ENCODE measurements at regions not wholly inside any gene's neighbourhood (a gene's known extent, or its start where the extent isn't known, plus 50 kb on each side); places are given as distances from the start of the nearest gene placed in this dataset.
"Not testable (repeated sequence)": the region's sequence is repeated elsewhere in the genome, so short reads cannot be mapped to it uniquely, and the experiment has no call there.

DNA sequence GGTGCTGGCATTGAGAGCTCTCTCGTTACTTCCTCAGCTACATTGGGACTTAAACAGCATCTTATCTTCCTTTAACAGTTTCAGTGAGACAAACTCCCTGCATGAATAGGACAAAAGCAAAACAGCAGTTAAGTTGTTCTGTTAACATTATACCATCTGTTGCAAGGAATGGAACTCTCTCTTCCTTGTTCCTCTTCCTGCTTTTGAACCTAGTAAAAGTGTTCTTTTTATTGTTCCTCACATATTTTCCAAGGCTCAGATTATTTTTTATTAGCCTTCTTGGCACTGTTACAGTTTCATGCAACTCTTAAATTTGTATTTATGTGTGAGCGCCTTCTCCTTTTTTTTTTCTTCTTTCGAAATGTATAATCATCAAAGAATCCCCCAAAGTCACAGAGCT is 202.6 kb upstream of the UFM1 start:
- DNase-seq = no peak

DNA sequence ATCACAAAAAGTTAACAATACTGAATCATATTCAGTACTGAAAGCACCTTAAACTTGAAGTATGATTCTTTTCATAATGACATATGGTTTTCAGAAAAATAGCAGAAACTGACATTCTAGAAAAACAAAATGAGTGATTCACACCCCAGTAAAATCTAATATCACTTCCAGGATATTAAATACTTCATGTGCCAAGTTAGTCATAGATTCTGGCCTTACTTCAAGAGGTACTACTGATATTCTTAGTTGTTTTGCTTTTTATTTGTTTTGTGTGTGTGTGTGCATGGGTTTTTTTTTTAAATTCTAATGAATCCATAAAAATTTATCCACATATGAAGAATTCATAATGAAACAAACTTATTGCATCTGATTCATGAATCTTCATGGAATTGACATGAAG is 207.9 kb upstream of the UFM1 start:
- DNase-seq = no peak

DNA sequence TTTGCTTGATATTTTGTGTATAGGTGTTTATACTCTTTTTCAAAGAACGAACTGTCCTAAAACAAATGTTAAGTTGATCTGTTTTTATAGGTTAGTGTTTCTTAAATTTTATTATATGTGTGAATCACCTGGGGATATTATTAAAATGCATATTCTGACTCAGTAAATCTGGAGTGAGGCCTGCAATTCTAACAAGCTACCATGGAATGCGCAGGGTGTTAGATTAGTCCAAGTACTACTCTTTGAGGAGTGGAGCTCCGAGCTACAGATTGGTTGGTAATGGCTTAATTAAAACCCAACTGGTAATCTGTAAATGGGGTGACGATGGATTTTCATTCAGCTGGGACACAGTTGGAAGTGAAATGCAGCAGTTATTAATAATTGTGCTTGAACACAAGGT is 214.1 kb upstream of the UFM1 start:
- DNase-seq = no peak

DNA sequence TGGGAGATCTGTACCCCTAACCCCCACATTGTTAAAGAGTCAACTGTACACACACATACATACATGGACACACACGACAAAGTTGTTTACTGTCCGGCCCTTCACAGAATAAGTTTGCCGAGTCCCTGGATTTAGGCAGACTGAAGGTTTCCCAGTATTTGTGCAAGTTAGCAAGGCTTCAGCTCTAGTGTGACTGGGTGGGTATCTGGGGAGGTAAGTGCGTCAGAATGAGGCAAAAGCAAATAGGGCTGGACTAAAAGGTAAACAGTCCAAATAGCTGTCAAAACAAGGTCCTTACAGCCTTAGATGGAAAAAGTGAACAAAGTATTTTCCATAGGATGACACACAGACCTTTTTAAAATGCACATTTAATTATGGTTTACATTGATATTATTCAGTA is 228.4 kb upstream of the UFM1 start:
- DNase-seq = peak; percentile 90

DNA sequence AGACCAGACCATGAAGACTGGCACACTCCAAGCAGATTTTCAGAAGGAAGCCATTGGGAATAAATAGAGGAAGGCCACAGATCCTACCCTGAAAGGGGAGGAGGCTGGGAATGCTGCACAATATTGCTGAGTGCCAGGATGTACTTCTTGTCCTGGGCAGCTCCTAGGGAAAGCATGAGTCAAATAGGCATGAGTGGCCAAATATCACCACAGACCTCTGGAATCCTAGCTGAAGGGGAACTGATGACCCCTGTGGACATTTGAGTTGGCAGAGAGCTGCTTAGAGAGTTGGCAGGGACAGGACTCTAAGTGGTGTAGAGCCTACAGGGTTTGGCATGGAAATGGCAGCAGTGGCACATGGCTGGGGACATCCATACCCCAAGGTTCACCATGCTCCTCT is 234.3 kb upstream of the TRPC4 start:
- no peak for DNase-seq

DNA sequence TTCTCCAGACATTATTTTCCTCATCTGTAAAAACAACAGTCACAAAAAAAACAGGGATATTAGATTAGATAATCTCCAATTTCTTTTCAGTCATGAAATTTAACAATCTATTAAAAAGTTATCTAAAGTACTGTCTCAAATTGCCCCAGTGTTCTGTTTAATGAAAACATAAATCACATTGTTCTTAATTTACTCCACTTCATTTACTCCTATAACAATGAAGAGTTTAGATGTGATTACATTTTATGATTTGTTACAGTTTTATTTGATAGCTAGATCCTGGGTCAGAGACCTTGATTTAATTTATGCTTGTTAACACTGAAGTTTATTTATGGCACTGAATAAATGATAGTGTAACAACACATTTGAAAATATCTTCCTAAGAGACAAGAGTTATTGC is 230.2 kb upstream of the TRPC4 start:
- no peak for DNase-seq

DNA sequence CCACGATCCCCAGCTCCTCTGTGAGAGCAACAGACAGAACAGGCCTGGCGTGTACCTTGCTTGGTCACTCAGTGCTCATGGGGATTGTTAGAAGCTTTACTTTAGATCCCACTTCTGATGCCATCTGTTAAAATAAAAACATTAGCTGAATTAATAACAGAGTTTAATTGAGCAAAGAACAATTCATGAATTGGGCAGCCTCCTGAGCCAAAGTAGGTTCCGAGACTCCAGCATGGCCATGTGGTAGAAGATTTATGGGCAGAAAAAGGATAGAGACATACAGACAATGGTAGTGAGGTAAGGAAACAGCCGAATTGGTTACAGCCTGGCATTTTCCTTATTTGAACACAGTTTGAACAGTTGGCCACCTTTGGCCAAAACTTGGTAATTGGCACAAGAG is 223.9 kb upstream of the TRPC4 start:
- no peak for DNase-seq

DNA sequence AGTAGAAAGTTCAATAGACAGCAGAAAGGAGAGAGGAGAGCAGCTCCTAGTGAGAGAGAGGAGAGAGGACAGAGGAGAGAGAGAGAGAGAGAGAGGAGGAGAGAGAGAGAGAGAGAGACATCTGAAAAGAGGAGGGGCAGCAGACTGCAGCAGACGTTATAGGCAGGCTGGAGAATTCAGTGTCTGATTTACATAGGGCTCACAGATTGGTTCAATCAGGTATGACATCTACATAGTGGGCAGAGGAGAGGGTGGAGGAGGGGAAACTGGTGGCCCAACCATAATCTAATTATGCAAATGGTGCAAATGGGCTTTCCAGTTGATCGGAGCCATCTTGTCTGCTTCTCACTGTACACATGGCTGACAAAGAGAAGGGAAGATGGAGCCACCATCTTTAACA is 221.3 kb upstream of the TRPC4 start:
- DNase-seq = no peak

DNA sequence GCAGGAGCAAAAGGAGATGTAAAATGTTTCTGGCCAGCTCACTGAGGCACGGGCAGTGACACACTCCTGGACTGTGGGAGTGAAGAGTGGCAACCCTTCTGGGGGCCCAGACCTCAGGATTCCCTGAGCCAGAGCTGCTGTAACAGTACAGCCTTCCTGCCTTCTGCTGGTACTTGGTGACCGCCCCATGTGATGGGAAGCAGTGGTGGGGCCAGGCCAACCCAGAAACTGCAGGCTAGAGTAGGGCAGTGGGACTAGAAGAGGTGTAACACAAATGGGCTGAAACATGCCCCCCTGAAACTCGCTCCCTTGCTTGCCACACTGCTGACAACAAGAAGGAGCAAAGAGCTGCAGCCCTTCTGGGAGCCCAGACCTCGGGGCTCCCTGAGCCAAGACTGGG is 217.1 kb upstream of the TRPC4 start:
- DNase-seq = no peak

DNA sequence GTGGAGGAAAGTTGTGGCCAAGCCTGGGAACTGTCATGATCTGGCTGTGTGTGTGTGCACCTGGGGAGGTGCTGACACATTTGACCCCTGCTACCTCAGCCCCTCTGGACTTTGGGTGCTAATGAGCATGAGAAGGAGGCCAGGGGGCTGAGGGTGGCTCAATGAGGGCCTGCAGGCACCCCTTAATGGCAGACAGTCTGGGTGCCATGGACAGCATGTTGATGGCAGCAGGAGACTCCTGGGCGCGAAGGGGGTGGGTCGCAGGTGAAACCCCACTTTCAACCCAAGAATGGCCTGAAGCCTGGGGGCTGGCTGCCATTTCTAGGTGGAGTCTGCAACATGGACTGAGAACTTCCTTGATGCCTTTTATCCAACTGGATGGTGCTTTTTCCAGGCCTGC is 216.4 kb upstream of the TRPC4 start:
- no peak for DNase-seq

DNA sequence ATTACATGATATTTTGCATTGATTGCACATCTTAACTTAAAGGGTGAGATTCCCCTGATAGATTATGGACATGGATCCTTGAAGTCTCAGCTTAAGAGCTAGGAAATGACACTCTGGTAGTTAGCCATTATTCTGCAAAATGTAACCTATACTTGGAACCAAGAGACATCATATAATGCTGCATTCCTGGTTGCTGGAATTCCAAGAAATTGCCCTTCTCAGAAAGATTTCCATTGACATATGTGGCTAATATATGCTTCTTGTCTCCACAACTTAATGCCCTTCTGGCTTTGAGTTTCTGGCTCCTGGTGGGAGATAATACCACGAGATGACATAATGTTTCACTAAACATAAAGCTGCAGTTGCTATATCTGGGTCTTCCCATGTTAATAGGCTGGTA is 204.4 kb upstream of the TRPC4 start:
- no peak for DNase-seq

DNA sequence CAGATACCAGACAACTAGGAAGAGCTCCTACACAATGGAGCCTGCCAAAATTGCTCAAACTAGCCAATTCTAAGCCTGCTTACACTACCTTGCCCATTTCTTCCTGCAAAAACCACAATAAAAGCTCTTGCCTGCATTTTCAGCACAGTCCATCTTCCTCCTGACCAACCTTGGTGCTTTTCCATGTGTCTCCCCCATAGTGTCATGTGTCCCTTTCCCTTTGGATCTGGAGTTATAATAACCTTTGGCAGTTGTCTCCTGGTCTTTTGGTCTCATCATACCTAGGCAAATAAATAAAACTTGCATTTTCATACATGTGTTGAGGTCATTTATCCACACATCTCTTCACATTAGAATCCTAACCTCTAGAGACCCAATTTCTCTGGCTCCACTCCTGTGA is 203.1 kb upstream of the TRPC4 start:
- DNase-seq = no peak

DNA sequence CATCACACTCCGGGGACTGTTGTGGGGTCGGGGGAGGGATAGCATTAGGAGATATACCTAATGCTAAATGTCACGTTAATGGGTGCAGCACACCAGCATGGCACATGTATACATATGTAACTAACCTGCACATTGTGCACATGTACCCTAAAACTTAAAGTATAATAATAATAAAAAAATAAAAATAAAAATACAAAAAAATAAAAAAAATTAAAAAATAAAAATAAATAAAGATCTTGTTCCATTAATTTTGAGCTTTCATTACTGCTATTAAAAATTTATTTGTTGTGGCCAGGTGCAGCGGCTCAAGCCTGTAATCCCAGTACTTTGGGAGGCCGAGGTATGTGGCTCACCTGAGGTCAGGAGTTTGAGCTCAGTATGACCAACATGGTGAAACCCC is 201.8 kb upstream of the TRPC4 start:
- DNase-seq = not testable (repeated sequence)

DNA sequence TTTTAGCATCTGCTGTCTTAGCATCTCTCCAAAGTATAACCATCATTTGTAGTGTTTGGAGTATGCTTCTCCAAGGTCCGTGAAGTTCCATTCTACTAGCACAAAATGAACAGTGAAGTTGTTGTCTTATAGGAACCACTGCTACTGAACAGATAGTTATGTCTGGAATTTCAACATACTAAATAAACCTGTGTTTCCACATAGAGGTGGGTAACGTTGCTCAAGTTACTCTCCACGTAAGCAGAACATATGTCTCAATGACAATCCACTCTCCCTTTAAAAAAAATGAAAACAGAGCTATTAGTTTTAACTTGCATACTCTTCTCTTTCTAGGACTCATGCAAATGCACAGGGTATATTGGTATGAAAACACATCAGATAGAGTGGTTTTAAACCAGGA is 184.3 kb upstream of the TRPC4 start:
- DNase-seq = no peak

DNA sequence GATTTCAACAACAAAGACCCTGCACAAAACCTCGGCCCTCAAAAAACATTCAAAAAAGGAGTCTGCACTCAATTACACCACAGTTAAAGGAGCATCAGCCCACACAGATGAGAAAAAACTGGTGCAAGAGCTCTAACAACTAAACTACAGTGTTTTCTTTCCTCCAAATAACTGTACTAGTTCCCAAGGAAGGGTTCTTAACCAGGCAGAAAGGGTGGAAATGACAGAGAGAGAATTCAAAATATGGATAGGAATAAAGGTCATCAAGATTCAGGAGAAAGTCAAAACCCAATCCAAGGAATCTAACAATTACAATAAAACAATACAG is 176.4 kb upstream of the TRPC4 start:
- no peak for DNase-seq

DNA sequence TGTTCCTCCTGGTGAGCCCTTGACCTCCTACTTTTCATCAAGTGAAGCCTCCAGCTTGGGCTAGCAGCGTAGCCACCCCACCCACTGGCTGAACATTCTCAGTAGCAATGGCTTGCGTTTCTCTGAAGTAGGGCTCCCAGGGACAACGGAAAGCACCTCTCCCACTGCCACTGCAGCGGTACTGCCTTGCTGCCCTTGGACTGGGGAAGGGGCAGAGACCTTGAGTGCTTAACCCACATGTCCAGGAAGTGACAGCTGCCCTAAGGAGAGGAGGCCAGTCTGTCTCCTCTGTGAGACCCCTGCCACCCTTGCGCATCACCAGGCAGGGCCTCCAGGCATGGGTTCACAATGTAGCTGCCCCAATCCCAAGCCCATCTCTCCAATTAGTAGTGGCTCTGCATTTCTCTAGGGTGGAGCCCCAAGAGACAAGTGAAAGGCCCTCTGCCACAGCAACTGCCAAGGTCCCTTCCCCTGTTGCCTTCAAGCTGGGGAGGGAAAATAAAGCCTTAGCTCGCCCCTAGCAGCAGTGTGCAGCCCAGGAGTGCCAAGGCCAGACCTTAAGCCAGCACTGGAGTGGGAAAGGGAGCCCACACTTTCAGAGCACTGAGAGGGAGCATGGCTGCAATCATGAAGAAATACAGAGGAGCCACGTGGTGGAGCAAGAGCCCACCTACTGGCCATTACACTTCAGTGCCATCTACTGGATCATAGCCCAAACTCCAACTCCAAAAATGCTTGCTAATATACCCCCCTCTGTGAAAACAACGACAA is 175.9 kb upstream of the TRPC4 start:
- DNase-seq = peak; percentile 13

DNA sequence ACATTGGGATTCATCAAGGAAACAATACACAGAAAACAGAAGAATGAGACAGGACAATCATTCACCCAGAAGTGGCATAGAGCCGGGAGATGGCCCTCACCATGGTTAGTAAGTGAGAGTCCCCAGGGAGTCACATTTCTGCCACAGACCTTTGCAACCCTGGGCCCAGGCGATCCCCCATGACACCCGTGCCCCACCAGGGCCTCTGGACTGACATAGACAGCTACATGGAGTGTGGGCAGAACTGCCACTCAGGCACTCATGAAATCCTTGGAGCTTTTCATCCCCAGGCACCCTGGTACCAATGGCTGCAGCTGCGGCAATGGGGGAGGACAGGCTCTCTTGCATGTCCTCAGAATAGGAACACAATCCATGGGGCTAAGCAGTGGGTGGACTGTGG is 174.5 kb upstream of the TRPC4 start:
- no peak for DNase-seq

DNA sequence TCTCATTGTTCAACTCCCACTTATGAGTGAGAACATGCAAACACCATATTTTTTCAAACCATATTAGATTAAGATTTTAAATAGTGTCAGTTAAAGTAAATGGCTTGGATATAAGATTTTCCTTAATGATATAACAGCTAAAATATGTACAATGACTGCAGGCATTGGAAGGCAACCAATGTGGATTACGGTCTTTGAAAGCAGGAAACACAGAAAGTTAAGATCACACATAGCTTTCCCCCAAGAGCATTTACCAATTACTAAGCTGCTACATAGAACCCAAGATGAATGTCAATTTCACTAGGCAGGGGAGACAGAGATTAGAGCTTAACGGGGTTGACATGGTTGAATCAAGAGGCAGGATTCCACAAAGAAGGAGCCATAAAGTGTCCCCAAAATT is 173.2 kb upstream of the TRPC4 start:
- no peak for DNase-seq

DNA sequence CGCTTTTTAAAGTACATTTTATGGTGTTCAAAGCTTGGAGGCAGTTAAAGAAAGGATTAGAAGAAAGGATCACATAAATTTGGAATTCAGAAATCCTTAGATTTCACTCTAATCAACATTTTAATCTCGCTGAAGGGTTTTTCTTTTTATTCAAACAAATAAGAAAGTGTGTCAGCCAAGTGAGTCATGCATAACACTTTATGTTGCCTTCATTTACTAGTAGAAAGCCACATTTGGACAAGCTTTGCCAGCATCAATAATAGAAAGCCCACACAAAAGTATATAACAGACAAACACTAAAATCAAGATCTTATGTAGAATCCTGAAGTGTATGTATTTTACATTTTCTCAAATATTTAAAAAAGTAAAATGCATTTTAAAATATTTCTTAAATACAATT is 154.9 kb upstream of the TRPC4 start:
- no peak for DNase-seq

DNA sequence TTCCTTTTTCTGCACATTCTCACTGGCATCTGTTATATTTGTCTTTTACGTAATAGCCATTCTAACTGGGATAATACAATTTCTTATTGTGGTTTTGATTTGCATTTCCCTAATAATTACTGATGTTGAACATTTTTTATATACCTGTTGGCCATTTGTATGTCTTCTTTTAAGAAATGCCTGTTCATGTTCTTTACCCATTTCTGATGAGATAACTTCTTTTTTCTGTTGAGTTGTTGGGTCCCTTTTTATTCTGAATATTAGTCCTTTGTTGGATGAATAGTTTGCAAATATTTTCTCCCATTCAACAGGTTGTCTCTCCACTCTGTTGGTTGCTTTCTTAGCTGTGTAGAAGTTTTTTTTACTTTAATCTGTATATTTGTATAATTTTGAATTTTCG is 147.7 kb upstream of the TRPC4 start:
- no peak for DNase-seq

DNA sequence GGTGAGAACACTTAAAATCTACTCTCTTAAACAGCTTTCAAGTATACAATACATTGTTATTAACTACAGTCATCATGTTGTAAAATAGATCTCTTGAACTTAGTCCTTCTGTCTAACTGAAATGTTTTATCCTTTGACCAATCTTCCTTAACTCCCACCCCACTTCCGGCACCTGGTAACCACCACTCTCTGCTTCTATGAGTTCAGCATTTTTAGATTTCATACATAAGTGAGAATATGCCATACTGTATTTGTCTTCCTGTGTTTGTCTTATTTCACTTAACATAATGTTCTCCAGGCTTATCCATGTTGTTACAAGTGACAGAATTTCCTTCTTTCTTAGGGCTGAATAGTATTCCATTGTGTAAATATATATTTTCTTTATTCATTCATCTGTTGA is 144.1 kb upstream of the TRPC4 start:
- DNase-seq = no peak

DNA sequence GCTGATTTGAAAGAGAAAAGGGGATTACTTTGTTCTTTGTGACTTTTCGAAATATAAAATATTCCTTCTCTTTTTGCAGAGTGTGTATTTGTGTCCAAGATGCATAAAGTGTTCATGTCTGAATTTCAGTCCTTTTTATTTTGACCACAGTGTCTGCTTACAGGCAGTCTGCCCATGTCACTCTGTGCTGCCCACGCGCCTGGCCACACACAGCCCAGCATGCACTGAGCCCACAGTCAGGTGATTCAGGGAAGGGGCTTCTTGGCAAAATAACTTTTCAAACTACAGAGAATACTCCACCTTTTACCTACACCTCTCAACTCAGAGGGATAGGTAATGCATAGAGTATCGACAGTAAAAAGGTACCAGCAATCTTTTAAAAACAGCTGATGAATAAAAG is 142.5 kb upstream of the TRPC4 start:
- DNase-seq = no peak

DNA sequence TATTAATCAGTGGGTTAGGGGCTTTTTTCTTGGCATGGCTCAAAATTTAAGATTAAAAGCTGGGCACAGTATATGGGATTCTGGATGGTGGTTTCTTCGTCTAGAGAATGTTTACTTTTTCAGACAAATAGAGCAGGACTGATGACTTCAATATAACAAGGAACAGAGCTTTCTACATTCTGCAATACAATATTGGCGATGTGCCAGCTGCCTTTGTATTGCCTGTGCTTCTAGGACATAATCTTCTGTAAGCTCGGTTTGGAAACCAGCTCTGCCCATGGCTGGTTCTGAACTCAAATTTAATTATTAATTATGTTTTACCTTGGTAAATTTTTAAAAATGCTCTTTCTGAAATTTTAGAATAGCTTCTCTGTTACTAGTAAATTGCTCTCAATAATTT is 139.1 kb upstream of the TRPC4 start:
- DNase-seq = peak; percentile 44

DNA sequence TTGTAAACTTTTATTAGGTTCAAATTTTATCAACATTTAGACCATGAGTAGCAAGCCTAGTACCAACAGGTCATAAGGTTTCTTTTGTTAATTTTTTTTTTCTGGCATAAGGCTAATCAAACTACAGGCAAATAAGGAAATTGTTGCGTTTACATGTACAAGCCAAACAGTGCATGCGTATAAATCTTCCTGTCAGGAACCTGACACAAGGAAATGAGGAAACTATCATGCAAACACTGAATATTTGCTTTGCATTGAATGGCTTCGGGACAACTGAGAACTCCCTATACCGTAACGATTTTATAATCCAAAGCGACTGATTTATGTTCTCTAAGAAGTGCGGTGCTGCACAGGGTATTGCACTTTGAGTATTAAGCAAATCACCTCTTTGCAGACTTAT is 133.0 kb upstream of the TRPC4 start:
- peak; percentile 87 for DNase-seq

DNA sequence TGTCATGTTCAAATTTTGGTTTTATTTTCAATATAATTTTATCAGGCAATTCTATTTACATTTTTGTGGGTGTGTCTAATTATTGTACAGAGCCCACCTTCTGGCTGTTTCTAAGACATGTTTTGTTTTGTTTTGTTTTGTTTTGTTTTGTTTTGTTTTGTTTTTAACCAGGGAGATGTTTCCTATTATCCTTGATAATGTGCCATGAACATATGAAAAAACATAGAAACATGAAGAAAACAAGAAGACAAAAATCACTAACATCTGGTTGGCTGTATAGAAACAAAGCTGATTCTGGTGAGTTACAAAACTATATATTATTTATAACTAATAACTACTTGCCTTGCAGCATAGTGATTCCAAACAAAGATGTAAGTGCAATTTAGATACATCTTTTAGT is 128.1 kb upstream of the TRPC4 start:
- DNase-seq = no peak

DNA sequence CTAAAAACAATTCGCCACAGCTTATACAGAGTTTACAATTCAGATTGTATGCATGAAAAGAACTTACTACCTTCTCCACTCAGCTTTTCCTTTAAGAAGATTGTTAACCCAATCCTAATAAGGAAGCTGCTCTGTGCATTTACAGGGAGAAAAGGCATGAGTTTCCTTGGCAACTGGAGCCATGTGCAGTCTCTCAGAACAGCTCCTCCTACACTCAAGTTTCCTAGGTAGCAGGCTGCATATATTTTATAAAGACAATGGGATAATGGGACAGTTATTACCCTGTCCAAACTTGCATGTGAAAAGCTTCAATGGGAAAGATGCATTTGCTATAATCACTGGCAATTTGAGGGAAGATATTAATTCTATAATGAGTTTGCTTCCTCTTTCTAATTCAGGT is 125.5 kb upstream of the TRPC4 start:
- no peak for DNase-seq

All from SHP77 treated with DMSO at 0.1 percent for 48 hours (cell line).